Retinal pigment epithelial cell (primary cell): ENCODE measurements at regions not wholly inside any gene's neighbourhood (a gene's known extent, or its start where the extent isn't known, plus 50 kb on each side); places are given as distances from the start of the nearest gene placed in this dataset.

ENCODE experiments used
- DNase-seq: peaks from one replicate; pipeline ENCODE4 v3.0.0-alpha.2; 2010; ENCODE audit warnings: low read depth
- H3K4me3 ChIP-seq: 2 replicates; pipeline ENCODE4 v1.5.1; 2011; ENCODE audit warnings: mild to moderate bottlenecking, low read length, control low read depth, moderate library complexity
- CTCF ChIP-seq: conservative IDR thresholded peaks from 2 replicates; pipeline ENCODE4 v1.5.1; 2011; ENCODE audit warnings: low read depth, low read length, control low read depth, inconsistent platforms

GRCh38 chr5:114838937-114839336, 330.8 kb downstream of the TRIM36 start:
- H3K4me3 ChIP-seq = no peak overlapping the region
- TF ChIP-seq CTCF = no peak
- no peak for DNase-seq

- DNase-seq = no peak
- no peak overlapping the region for H3K4me3 ChIP-seq
- no peak for TF ChIP-seq CTCF
Observed at GRCh38 chr5:114830114-114830513, 339.6 kb downstream of the TRIM36 start.

DNA sequence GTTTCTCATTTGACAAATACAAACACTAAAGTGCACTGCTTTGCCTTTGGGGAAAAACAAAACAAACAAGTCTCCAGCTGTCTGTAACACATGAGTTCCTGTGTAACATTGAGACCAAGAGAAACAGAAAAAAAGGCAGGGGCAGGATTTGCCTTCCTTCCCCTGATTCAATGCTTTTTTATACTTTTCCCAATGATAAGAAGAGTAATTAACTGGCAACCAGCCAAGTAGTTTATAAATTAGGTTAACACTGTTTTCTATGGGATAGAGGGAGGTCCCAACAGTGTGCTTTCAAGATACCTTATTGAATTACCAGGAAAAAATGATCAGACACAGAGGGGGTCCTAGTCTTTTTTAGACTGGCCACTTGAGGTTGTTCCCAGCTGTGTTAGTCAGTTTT, 346.8 kb downstream of the TRIM36 start:
- no peak for DNase-seq
- no peak for TF ChIP-seq CTCF
- no peak overlapping the region for H3K4me3 ChIP-seq

- no peak for DNase-seq
- TF ChIP-seq CTCF = no peak
- H3K4me3 ChIP-seq = no peak overlapping the region
Observed at GRCh38 chr5:114822436-114822835, 347.3 kb downstream of the TRIM36 start.

- no peak for DNase-seq
- no peak overlapping the region for H3K4me3 ChIP-seq
- no peak for TF ChIP-seq CTCF
Observed at GRCh38 chr5:114790403-114790792, 379.3 kb downstream of the TRIM36 start.

GRCh38 chr5:114789773-114790402, 379.8 kb downstream of the TRIM36 start:
- TF ChIP-seq CTCF = no peak
- DNase-seq = no peak

GRCh38 chr5:114782869-114783268, 386.8 kb downstream of the TRIM36 start:
- no peak overlapping the region for H3K4me3 ChIP-seq
- TF ChIP-seq CTCF = no peak
- no peak for DNase-seq

More at GRCh38 chr5:114789773-114790402, 379.8 kb downstream of the TRIM36 start:
- no peak overlapping the region for H3K4me3 ChIP-seq
